ENCODE measurements at regions not wholly inside any gene's neighbourhood (a gene's known extent, or its start where the extent isn't known, plus 50 kb on each side); places are given as distances from the start of the nearest gene placed in this dataset. TPM values are rescaled to one million over a fixed set of nuclear protein-coding genes. Genes with fewer than 3 reads are reported as not detected.
"Not testable (repeated sequence)": the region's sequence is repeated elsewhere in the genome, so short reads cannot be mapped to it uniquely, and the experiment has no call there.

GRCh38 chr20:30419466-30419865 lies 838.0 kb upstream of the DEFB115 start:
- Histone ChIP-seq H3K4me3 (ENCODE audit: low read length in 3 of 3) (no peak overlapping the region), H3K27ac (ENCODE audit: low read depth, low read length) (no peak overlapping the region), H3K4me1 (ENCODE audit: control insufficient read depth in 3 of 3, insufficient read depth in 3 of 3, low read length in 3 of 3) (no peaks in the 10 kb centered on the region), H3K27me3 (ENCODE audit: control insufficient read depth in 3 of 3, insufficient read depth in 3 of 3, low read length in 3 of 3) (no peaks in the 10 kb centered on the region), H3K9me3 (ENCODE audit: control insufficient read depth in 3 of 3, low read length in 3 of 3) (no peaks in the 10 kb centered on the region), H3K36me3 (ENCODE audit: control insufficient read depth in 3 of 3, insufficient read depth in 3 of 3, low read length in 3 of 3) (peaks cover 0 to 2% (median 2%) of the 10 kb centered on the region in 3 donors), H3K9ac (ENCODE audit: low read depth in 1 of 3, low read length in 3 of 3) (no peak overlapping the region)

GRCh38 chr20:30419871-30420420 lies 837.5 kb upstream of the DEFB115 start:
- not testable (repeated sequence) for H3K9ac ChIP-seq (ENCODE audit: low read depth in 1 of 3, low read length in 3 of 3); H3K9me3 ChIP-seq (ENCODE audit: control insufficient read depth in 3 of 3, low read length in 3 of 3); H3K36me3 ChIP-seq (ENCODE audit: control insufficient read depth in 3 of 3, insufficient read depth in 3 of 3, low read length in 3 of 3); H3K27ac ChIP-seq (ENCODE audit: low read depth, low read length); H3K4me1 ChIP-seq (ENCODE audit: control insufficient read depth in 3 of 3, insufficient read depth in 3 of 3, low read length in 3 of 3); H3K27me3 ChIP-seq (ENCODE audit: control insufficient read depth in 3 of 3, insufficient read depth in 3 of 3, low read length in 3 of 3); H3K4me3 ChIP-seq (ENCODE audit: low read length in 3 of 3)

Small RNAs in the stretch of these regions (small RNA-seq; reads per million reads assigned to genes)
- gene CFTRP3: not detected
- not detected for gene MLLT10P1
- gene RF00019: not detected
